ENCODE measurements at regions not wholly inside any gene's neighbourhood (a gene's known extent, or its start where the extent isn't known, plus 50 kb on each side); places are given as distances from the start of the nearest gene placed in this dataset.

DNA sequence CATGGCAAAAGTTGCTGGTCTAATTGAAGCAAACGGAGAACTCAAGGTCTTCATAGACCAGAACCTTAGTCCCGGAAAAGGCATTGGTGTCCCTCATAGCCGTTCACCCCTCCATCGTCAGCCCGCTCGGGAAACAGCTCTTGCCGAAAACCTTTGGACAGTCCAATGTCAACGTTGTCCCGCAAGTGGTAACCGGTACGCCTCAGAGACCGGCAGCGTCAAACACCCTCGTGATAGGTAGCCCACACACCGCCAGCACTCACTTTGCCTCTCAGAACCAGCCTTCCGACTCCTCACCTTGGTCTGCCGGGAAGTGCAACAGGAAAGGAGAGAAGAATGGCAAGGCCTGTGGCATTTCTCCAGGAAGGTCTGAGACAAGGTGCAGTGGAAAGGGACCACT lies 351.3 kb upstream of the CAMK1G start:
- Histone ChIP-seq H3K4me3 (ENCODE audit: insufficient read depth, low read length, poor library complexity, severe bottlenecking) (no peak overlapping the region), H3K9me2 (replicated peaks; ENCODE audit: insufficient read depth, low read length) (no peaks in the 10 kb centered on the region), H3K36me3 (ENCODE audit: low read length) (no peaks in the 10 kb centered on the region), H4K20me1 (ENCODE audit: low read depth, low read length) (no peaks in the 10 kb centered on the region), H3K9me3 (ENCODE audit: insufficient read depth, low read length) (no peaks in the 10 kb centered on the region), H3K79me2 (ENCODE audit: insufficient read depth, low read length) (no peaks in the 10 kb centered on the region), H2AFZ (ENCODE audit: low read depth, low read length, severe bottlenecking) (no peak overlapping the region), H3F3A (ENCODE audit: insufficient read depth) (no peaks in the 10 kb centered on the region), H3K4me2 (ENCODE audit: low read depth, low read length, poor library complexity, severe bottlenecking) (no peak overlapping the region), H3K27ac (ENCODE audit: low read depth, low read length) (no peak overlapping the region), H3K9ac (ENCODE audit: low read length) (no peak overlapping the region), H3K27me3 (ENCODE audit: low read length) (no peaks in the 10 kb centered on the region)
- no peak for TF ChIP-seq EZH2phosphoT487 (conservative IDR thresholded peaks at IDR 0.05; ENCODE audit: low read length)
- TF ChIP-seq, protein P1, sequence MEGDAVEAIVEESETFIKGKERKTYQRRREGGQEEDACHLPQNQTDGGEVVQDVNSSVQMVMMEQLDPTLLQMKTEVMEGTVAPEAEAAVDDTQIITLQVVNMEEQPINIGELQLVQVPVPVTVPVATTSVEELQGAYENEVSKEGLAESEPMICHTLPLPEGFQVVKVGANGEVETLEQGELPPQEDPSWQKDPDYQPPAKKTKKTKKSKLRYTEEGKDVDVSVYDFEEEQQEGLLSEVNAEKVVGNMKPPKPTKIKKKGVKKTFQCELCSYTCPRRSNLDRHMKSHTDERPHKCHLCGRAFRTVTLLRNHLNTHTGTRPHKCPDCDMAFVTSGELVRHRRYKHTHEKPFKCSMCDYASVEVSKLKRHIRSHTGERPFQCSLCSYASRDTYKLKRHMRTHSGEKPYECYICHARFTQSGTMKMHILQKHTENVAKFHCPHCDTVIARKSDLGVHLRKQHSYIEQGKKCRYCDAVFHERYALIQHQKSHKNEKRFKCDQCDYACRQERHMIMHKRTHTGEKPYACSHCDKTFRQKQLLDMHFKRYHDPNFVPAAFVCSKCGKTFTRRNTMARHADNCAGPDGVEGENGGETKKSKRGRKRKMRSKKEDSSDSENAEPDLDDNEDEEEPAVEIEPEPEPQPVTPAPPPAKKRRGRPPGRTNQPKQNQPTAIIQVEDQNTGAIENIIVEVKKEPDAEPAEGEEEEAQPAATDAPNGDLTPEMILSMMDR (IDR thresholded peaks at IDR 0.05; ENCODE audit: insufficient read depth, low read length, poor library complexity, severe bottlenecking): no peak

DNA sequence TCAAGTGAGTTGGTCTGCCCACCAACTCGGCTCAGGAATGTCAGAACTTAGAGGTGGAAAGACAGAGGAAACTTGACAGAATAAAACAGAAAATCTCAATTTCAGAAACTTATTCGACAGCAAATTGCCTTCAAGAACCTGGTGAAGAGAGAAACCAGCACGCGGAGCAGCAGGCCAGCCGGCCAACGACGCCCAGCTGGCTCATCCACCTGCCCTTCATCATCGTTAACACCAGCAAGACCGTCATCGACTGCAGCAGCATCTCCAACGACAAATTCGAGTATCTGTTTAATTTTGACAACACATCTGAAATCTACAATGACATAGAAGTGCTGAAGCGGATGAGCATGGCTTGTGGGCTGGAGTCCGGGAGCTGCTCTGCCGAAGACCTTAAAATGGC lies 350.8 kb upstream of the CAMK1G start:
- Histone ChIP-seq H3K9me3 (ENCODE audit: insufficient read depth, low read length) (no peaks in the 10 kb centered on the region), H2AFZ (ENCODE audit: low read depth, low read length, severe bottlenecking) (no peak overlapping the region), H3K9ac (ENCODE audit: low read length) (no peak overlapping the region), H3K79me2 (ENCODE audit: insufficient read depth, low read length) (no peaks in the 10 kb centered on the region), H3K27me3 (ENCODE audit: low read length) (no peaks in the 10 kb centered on the region), H3K4me2 (ENCODE audit: low read depth, low read length, poor library complexity, severe bottlenecking) (no peak overlapping the region), H3K27ac (ENCODE audit: low read depth, low read length) (no peak overlapping the region), H3K9me2 (replicated peaks; ENCODE audit: insufficient read depth, low read length) (no peaks in the 10 kb centered on the region), H3K4me3 (ENCODE audit: insufficient read depth, low read length, poor library complexity, severe bottlenecking) (no peak overlapping the region), H3K36me3 (ENCODE audit: low read length) (no peaks in the 10 kb centered on the region), H3F3A (ENCODE audit: insufficient read depth) (no peaks in the 10 kb centered on the region), H4K20me1 (ENCODE audit: low read depth, low read length) (no peaks in the 10 kb centered on the region)
- no peak for TF ChIP-seq EZH2phosphoT487 (conservative IDR thresholded peaks at IDR 0.05; ENCODE audit: low read length)
- TF ChIP-seq, protein P1 (IDR thresholded peaks at IDR 0.05; ENCODE audit: insufficient read depth, low read length, poor library complexity, severe bottlenecking): no peak

DNA sequence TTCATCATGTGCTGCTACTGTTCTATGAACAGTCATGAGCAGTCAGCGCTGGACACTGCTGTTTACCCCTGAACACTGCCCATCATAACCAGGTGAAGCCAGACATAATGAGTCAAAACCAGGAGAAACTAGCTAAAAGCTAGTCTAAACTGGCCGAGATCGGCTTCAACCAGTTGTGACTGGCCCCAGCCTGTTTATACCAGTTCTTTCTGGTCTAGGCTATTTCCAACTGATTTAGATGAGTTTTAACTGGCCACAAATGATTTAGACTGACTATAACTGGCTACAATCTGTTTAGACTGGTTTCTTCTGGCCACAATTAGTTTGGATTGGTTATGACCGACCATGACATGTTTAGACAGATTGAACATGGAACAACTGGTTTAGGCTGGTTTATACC lies 348.3 kb upstream of the CAMK1G start:
- no peaks in the 10 kb centered on the region for H3K27me3 ChIP-seq (ENCODE audit: low read length)
- H3K4me3 ChIP-seq (ENCODE audit: insufficient read depth, low read length, poor library complexity, severe bottlenecking): no peak overlapping the region
- H4K20me1 ChIP-seq (ENCODE audit: low read depth, low read length): no peaks in the 10 kb centered on the region
- no peak overlapping the region for H2AFZ ChIP-seq (ENCODE audit: low read depth, low read length, severe bottlenecking)
- no peaks in the 10 kb centered on the region for H3K79me2 ChIP-seq (ENCODE audit: insufficient read depth, low read length)
- H3F3A ChIP-seq (ENCODE audit: insufficient read depth): no peaks in the 10 kb centered on the region
- no peaks in the 10 kb centered on the region for H3K9me2 ChIP-seq (replicated peaks; ENCODE audit: insufficient read depth, low read length)
- no peak overlapping the region for H3K27ac ChIP-seq (ENCODE audit: low read depth, low read length)
- H3K9ac ChIP-seq (ENCODE audit: low read length): no peak overlapping the region
- TF ChIP-seq, protein P1 (IDR thresholded peaks at IDR 0.05; ENCODE audit: insufficient read depth, low read length, poor library complexity, severe bottlenecking): no peak
- no peak for TF ChIP-seq EZH2phosphoT487 (conservative IDR thresholded peaks at IDR 0.05; ENCODE audit: low read length)
- no peaks in the 10 kb centered on the region for H3K9me3 ChIP-seq (ENCODE audit: insufficient read depth, low read length)
- no peak overlapping the region for H3K4me2 ChIP-seq (ENCODE audit: low read depth, low read length, poor library complexity, severe bottlenecking)
- H3K36me3 ChIP-seq (ENCODE audit: low read length): no peaks in the 10 kb centered on the region

Measured in SU-DHL-6 (cell line).